ENCODE measurements at regions not wholly inside any gene's neighbourhood (a gene's known extent, or its start where the extent isn't known, plus 50 kb on each side); places are given as distances from the start of the nearest gene placed in this dataset.

DNA sequence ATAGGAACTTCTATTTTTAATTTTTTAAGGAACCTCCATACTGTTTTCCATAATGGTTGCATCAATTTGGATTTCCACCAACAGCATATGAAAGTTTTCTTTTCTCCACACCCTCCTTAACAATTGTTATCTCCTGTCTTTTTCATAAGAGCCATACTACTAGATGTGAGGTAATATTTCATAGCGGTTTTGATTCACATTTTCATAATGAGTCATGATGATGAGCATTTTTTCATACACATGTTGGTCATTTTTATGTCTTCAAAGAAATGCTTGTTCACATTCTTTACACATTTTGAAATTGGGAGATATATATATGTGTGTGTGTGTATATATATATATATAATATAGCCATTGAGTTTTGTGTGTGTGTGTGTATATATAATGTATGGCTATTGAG is 420.3 kb upstream of the PCDH9 start:
- Histone ChIP-seq H3K9ac (ENCODE audit: low read depth, low read length, poor library complexity) (no peak overlapping the region), H3K14ac (ENCODE audit: low read length) (no peak overlapping the region), H3K23ac (ENCODE audit: low read depth, low read length, poor library complexity) (no peak overlapping the region), H3K79me1 (ENCODE audit: low read depth, low read length) (no peaks in the 10 kb centered on the region), H2BK120ac (ENCODE audit: low read depth, low read length) (no peak overlapping the region), H3K9me3 (replicated peaks in 1 of 2; ENCODE audit: control insufficient read depth in 2 of 2, insufficient read depth in 1 of 2, low read depth in 1 of 2, low read length in 2 of 2) (no peaks in the 10 kb centered on the region), H4K8ac (ENCODE audit: low read depth, low read length) (no peak overlapping the region), H2AFZ (ENCODE audit: low read length) (no peak overlapping the region), H3K18ac (ENCODE audit: low read length) (no peak overlapping the region), H3K27ac (replicated peaks; ENCODE audit: low read length) (no peak overlapping the region), H3K4me3 (ENCODE audit: low read length in 2 of 2) (no peak overlapping the region), H2BK15ac (ENCODE audit: low read length) (no peak overlapping the region), H3K36me3 (replicated peaks in 1 of 2; ENCODE audit: control insufficient read depth in 2 of 2, insufficient read depth in 2 of 2, low read length in 2 of 2) (no peaks in the 10 kb centered on the region), H4K91ac (ENCODE audit: low read depth, low read length, poor library complexity) (no peak overlapping the region), H2BK5ac (ENCODE audit: low read length) (no peak overlapping the region), H3K27me3 (ENCODE audit: control insufficient read depth in 3 of 3, insufficient read depth in 3 of 3, low read depth in 1 of 3, low read length in 3 of 3) (no peaks in the 10 kb centered on the region), H3K4me2 (ENCODE audit: insufficient read depth, low read length, poor library complexity, severe bottlenecking) (no peak overlapping the region), H3K4me1 (ENCODE audit: control insufficient read depth in 2 of 2, insufficient read depth in 1 of 2, low read depth in 1 of 2, low read length in 2 of 2) (peaks cover 0 to 1% of the 10 kb centered on the region in 2 donors), H2BK12ac (ENCODE audit: low read length) (no peak overlapping the region), H2AK5ac (ENCODE audit: low read depth, low read length) (no peak overlapping the region), H3K4ac (ENCODE audit: low read length) (no peak overlapping the region)
- no peak for DNase-seq (ENCODE audit: low spot score)
- WGBS, 2 donors (ENCODE audit: extremely low coverage in 2 of 2, insufficient read length in 2 of 2, insufficient replicate concordance in 1 of 2): no CpG with 5 or more reads among the region's 1 CpG

DNA sequence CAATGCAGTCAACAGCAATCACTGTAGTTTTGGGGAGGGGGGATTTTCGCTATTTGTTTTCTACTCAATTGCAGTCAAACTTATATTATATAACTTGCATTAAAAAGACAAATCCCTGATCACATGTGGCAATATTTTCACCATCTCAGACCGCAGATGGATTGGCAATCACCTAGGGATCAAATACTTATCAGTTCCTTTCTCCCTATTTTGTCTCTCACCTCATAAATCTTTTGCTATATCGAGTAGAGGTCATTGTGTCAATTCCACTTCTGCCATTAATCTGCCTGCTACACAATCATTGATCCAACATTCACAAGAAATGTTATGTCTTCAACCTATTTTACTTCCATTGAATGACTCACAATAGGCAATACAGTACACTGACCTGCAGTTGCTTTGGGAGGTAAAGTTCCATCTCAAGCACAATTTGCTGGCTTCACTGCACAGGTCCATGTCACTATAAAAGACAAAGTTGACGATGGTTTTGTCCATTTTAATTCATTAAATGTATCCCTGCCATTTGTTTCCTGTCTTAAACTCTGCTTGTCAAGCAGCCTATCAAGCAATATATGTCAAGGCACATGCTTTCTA is 415.8 kb upstream of the PCDH9 start:
- Histone ChIP-seq H2AK5ac (ENCODE audit: low read depth, low read length) (no peak overlapping the region), H3K14ac (ENCODE audit: low read length) (no peak overlapping the region), H2BK15ac (ENCODE audit: low read length) (no peak overlapping the region), H3K9ac (ENCODE audit: low read depth, low read length, poor library complexity) (no peak overlapping the region), H2AFZ (ENCODE audit: low read length) (no peak overlapping the region), H2BK5ac (ENCODE audit: low read length) (no peak overlapping the region), H4K8ac (ENCODE audit: low read depth, low read length) (no peak overlapping the region), H3K27ac (replicated peaks; ENCODE audit: low read length) (no peak overlapping the region), H2BK12ac (ENCODE audit: low read length) (no peak overlapping the region), H3K23ac (ENCODE audit: low read depth, low read length, poor library complexity) (no peak overlapping the region), H3K18ac (ENCODE audit: low read length) (no peak overlapping the region), H3K4me2 (ENCODE audit: insufficient read depth, low read length, poor library complexity, severe bottlenecking) (no peak overlapping the region), H3K79me1 (ENCODE audit: low read depth, low read length) (no peaks in the 10 kb centered on the region), H3K4me1 (ENCODE audit: control insufficient read depth in 2 of 2, insufficient read depth in 1 of 2, low read depth in 1 of 2, low read length in 2 of 2) (peaks cover 0 to 2% of the 10 kb centered on the region in 2 donors), H3K9me3 (replicated peaks in 1 of 2; ENCODE audit: control insufficient read depth in 2 of 2, insufficient read depth in 1 of 2, low read depth in 1 of 2, low read length in 2 of 2) (no peaks in the 10 kb centered on the region), H2BK120ac (ENCODE audit: low read depth, low read length) (no peak overlapping the region), H4K91ac (ENCODE audit: low read depth, low read length, poor library complexity) (no peak overlapping the region), H3K4ac (ENCODE audit: low read length) (no peak overlapping the region), H3K4me3 (ENCODE audit: low read length in 2 of 2) (no peak overlapping the region), H3K27me3 (ENCODE audit: control insufficient read depth in 3 of 3, insufficient read depth in 3 of 3, low read depth in 1 of 3, low read length in 3 of 3) (no peaks in the 10 kb centered on the region), H3K36me3 (replicated peaks in 1 of 2; ENCODE audit: control insufficient read depth in 2 of 2, insufficient read depth in 2 of 2, low read length in 2 of 2) (no peaks in the 10 kb centered on the region)
- WGBS, 2 donors (ENCODE audit: extremely low coverage in 2 of 2, insufficient read length in 2 of 2, insufficient replicate concordance in 1 of 2): no CpG with 5 or more reads among the region's 4 CpGs
- DNase-seq (ENCODE audit: low spot score): no peak

GRCh38 chr13:67643516-67644055 is 413.4 kb upstream of the PCDH9 start:
- H2AK5ac ChIP-seq (ENCODE audit: low read depth, low read length): no peak overlapping the region
- no peak overlapping the region for H3K27ac ChIP-seq (replicated peaks; ENCODE audit: low read length)
- H3K9me3 ChIP-seq (replicated peaks in 1 of 2; ENCODE audit: control insufficient read depth in 2 of 2, insufficient read depth in 1 of 2, low read depth in 1 of 2, low read length in 2 of 2): no peaks in the 10 kb centered on the region
- no CpG with 5 or more reads among the region's 1 CpG for WGBS, 2 donors (ENCODE audit: extremely low coverage in 2 of 2, insufficient read length in 2 of 2, insufficient replicate concordance in 1 of 2)
- no peaks in the 10 kb centered on the region for H3K27me3 ChIP-seq (ENCODE audit: control insufficient read depth in 3 of 3, insufficient read depth in 3 of 3, low read depth in 1 of 3, low read length in 3 of 3)
- H3K79me1 ChIP-seq (ENCODE audit: low read depth, low read length): no peaks in the 10 kb centered on the region
- H2AFZ ChIP-seq (ENCODE audit: low read length): peak overlapping the region; percentile 65
- no peak overlapping the region for H2BK5ac ChIP-seq (ENCODE audit: low read length)
- H3K4me2 ChIP-seq (ENCODE audit: insufficient read depth, low read length, poor library complexity, severe bottlenecking): no peak overlapping the region
- H4K8ac ChIP-seq (ENCODE audit: low read depth, low read length): no peak overlapping the region
- no peak overlapping the region for H2BK15ac ChIP-seq (ENCODE audit: low read length)
- no peaks in the 10 kb centered on the region for H3K36me3 ChIP-seq (replicated peaks in 1 of 2; ENCODE audit: control insufficient read depth in 2 of 2, insufficient read depth in 2 of 2, low read length in 2 of 2)
- no peak overlapping the region for H4K91ac ChIP-seq (ENCODE audit: low read depth, low read length, poor library complexity)
- H3K18ac ChIP-seq (ENCODE audit: low read length): no peak overlapping the region
- peaks cover 0 to 2% of the 10 kb centered on the region in 2 donors for H3K4me1 ChIP-seq (ENCODE audit: control insufficient read depth in 2 of 2, insufficient read depth in 1 of 2, low read depth in 1 of 2, low read length in 2 of 2)
- H3K4ac ChIP-seq (ENCODE audit: low read length): no peak overlapping the region
- no peak overlapping the region for H3K23ac ChIP-seq (ENCODE audit: low read depth, low read length, poor library complexity)
- H3K14ac ChIP-seq (ENCODE audit: low read length): no peak overlapping the region
- H2BK12ac ChIP-seq (ENCODE audit: low read length): no peak overlapping the region
- no peak overlapping the region for H3K4me3 ChIP-seq (ENCODE audit: low read length in 2 of 2)
- H3K9ac ChIP-seq (ENCODE audit: low read depth, low read length, poor library complexity): no peak overlapping the region
- no peak overlapping the region for H2BK120ac ChIP-seq (ENCODE audit: low read depth, low read length)
- no peak for DNase-seq (ENCODE audit: low spot score)

DNA sequence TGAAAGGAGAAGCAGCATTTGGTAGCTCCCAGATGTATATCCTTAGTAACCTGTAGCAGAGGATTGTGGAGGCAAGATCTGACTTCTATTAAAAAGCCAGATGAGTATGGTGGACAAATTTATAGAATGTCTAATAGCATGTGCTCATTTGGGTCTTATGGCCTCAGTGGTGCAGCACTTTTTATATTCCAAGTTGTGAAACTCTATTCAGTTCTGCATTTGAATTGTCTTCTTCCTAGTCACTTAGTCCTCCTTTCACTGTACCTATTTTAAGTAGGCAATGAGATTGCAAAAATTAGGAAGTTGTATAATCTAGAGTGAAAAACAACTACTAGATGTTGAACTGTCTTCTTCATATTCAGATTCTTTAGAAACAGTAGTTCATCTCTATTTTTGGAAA is 412.5 kb upstream of the PCDH9 start:
- H2AFZ ChIP-seq (ENCODE audit: low read length): no peak overlapping the region
- no peak overlapping the region for H2BK12ac ChIP-seq (ENCODE audit: low read length)
- H2BK120ac ChIP-seq (ENCODE audit: low read depth, low read length): no peak overlapping the region
- H4K91ac ChIP-seq (ENCODE audit: low read depth, low read length, poor library complexity): no peak overlapping the region
- H3K4me3 ChIP-seq (ENCODE audit: low read length in 2 of 2): no peak overlapping the region
- no peak overlapping the region for H4K8ac ChIP-seq (ENCODE audit: low read depth, low read length)
- no peak overlapping the region for H3K27ac ChIP-seq (replicated peaks; ENCODE audit: low read length)
- H3K4ac ChIP-seq (ENCODE audit: low read length): no peak overlapping the region
- H3K23ac ChIP-seq (ENCODE audit: low read depth, low read length, poor library complexity): no peak overlapping the region
- H2BK5ac ChIP-seq (ENCODE audit: low read length): no peak overlapping the region
- H3K14ac ChIP-seq (ENCODE audit: low read length): no peak overlapping the region
- no peaks in the 10 kb centered on the region for H3K9me3 ChIP-seq (replicated peaks in 1 of 2; ENCODE audit: control insufficient read depth in 2 of 2, insufficient read depth in 1 of 2, low read depth in 1 of 2, low read length in 2 of 2)
- no peak for DNase-seq (ENCODE audit: low spot score)
- no peaks in the 10 kb centered on the region for H3K79me1 ChIP-seq (ENCODE audit: low read depth, low read length)
- no peaks in the 10 kb centered on the region for H3K27me3 ChIP-seq (ENCODE audit: control insufficient read depth in 3 of 3, insufficient read depth in 3 of 3, low read depth in 1 of 3, low read length in 3 of 3)
- H3K4me1 ChIP-seq (ENCODE audit: control insufficient read depth in 2 of 2, insufficient read depth in 1 of 2, low read depth in 1 of 2, low read length in 2 of 2): peaks cover 0 to 2% of the 10 kb centered on the region in 2 donors
- no peaks in the 10 kb centered on the region for H3K36me3 ChIP-seq (replicated peaks in 1 of 2; ENCODE audit: control insufficient read depth in 2 of 2, insufficient read depth in 2 of 2, low read length in 2 of 2)
- no peak overlapping the region for H3K9ac ChIP-seq (ENCODE audit: low read depth, low read length, poor library complexity)
- no peak overlapping the region for H3K4me2 ChIP-seq (ENCODE audit: insufficient read depth, low read length, poor library complexity, severe bottlenecking)
- H2AK5ac ChIP-seq (ENCODE audit: low read depth, low read length): no peak overlapping the region
- H2BK15ac ChIP-seq (ENCODE audit: low read length): no peak overlapping the region
- H3K18ac ChIP-seq (ENCODE audit: low read length): no peak overlapping the region
